Loucy (cell line): ENCODE measurements at regions not wholly inside any gene's neighbourhood (a gene's known extent, or its start where the extent isn't known, plus 50 kb on each side); places are given as distances from the start of the nearest gene placed in this dataset.

Experiments used
- H2AFZ ChIP-seq: fragments of 200-600 bp; sonication (generic); 2 replicates; pipeline ENCODE4 v1.6.0; 2016; ENCODE audit warnings: antibody characterized with exemption, mild to moderate bottlenecking, low read length, moderate library complexity
- H3F3A ChIP-seq: fragments of 200-600 bp; 2 replicates; pipeline ENCODE4 v1.6.0; 2016; ENCODE audit warnings: antibody characterized with exemption, low read depth, mild to moderate bottlenecking
- H3K27me3 ChIP-seq: fragments of 200-600 bp; sonication (generic); 2 replicates; pipeline ENCODE4 v1.6.1; 2014; ENCODE audit warnings: low read length, mild to moderate bottlenecking; ENCODE audit not compliant: insufficient read depth, poor library complexity, severe bottlenecking
- H3K36me3 ChIP-seq: fragments of 200-600 bp; sonication (generic); 2 replicates; pipeline ENCODE4 v1.6.1; 2016; ENCODE audit warnings: low read length; ENCODE audit not compliant: insufficient read depth
- H3K4me1 ChIP-seq: fragments of 200-600 bp; sonication (generic); 2 replicates; pipeline ENCODE4 v1.5.1; 2014; ENCODE audit warnings: low read length, mild to moderate bottlenecking; ENCODE audit not compliant: insufficient read depth, poor library complexity, severe bottlenecking
- H3K4me2 ChIP-seq: fragments of 200-600 bp; sonication (generic); 2 replicates; pipeline ENCODE4 v1.6.0; 2014; ENCODE audit warnings: antibody characterized with exemption, low read length, low read depth, mild to moderate bottlenecking; ENCODE audit not compliant: poor library complexity, severe bottlenecking
- H3K4me3 ChIP-seq: fragments of 200-600 bp; sonication (generic); 2 replicates; pipeline ENCODE4 v1.5.1; 2014; ENCODE audit warnings: low read length, mild to moderate bottlenecking, mixed read lengths; ENCODE audit not compliant: poor library complexity, severe bottlenecking
- H3K79me2 ChIP-seq: fragments of 200-600 bp; sonication (generic); 2 replicates; pipeline ENCODE4 v1.6.1; 2014; ENCODE audit warnings: low read length; ENCODE audit not compliant: insufficient read depth
- H3K9ac ChIP-seq: fragments of 200-600 bp; sonication (generic); 2 replicates; pipeline ENCODE4 v1.6.0; 2014; ENCODE audit warnings: mild to moderate bottlenecking, low read depth, low read length, moderate library complexity; ENCODE audit not compliant: poor library complexity, severe bottlenecking
- H3K9me2 ChIP-seq: fragments of 200-600 bp; sonication (generic); replicated peaks from 2 replicates; pipeline ENCODE4 v1.6.1; 2016; ENCODE audit warnings: low read depth, low read length, mixed read lengths
- H3K9me3 ChIP-seq: fragments of 200-600 bp; sonication (generic); 2 replicates; pipeline ENCODE4 v1.6.1; 2014; ENCODE audit warnings: mild to moderate bottlenecking, antibody characterized with exemption, low read length, low read depth; ENCODE audit not compliant: insufficient read depth
- H4K20me1 ChIP-seq: fragments of 200-600 bp; sonication (generic); 2 replicates; pipeline ENCODE4 v1.6.0; 2014; ENCODE audit warnings: antibody characterized with exemption, low read length, mild to moderate bottlenecking; ENCODE audit not compliant: insufficient read depth, poor library complexity, severe bottlenecking
- EZH2phosphoT487 ChIP-seq: fragments of 200-600 bp; IDR thresholded peaks from 2 replicates; pipeline ENCODE4 v1.6.1; 2018; ENCODE audit warnings: antibody characterized with exemption, mild to moderate bottlenecking, moderate library complexity, borderline replicate concordance
- TF ChIP-seq, protein P1 (sequence below): fragments of 200-600 bp; sonication (generic); conservative IDR thresholded peaks from 2 replicates; pipeline ENCODE4 v1.5.1; 2014; ENCODE audit warnings: mild to moderate bottlenecking, antibody characterized with exemption, low read length

DNA sequence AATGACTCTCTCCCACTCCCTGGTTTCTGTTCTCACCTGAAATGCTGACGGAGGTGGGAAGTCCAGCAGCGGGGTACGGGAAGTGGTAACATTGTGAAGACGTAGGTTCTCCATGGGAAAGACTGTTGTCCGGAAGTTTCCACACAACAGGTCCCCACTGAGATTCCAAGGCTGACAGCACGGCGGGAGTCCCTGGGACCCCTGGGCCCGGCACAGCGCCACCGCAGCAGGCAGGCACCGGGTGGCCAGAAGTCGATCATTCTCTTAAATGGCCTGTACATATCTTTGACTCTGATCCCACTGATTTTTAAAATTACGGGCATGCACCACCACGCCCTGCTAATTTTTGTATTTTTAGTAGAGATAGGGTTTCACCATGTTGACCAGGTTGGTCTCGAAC lies 201.0 kb upstream of the SALL3 start:
- H3K9ac ChIP-seq: no peak overlapping the region
- no peaks in the 10 kb centered on the region for H3F3A ChIP-seq
- H3K79me2 ChIP-seq: no peaks in the 10 kb centered on the region
- TF ChIP-seq, protein P1, sequence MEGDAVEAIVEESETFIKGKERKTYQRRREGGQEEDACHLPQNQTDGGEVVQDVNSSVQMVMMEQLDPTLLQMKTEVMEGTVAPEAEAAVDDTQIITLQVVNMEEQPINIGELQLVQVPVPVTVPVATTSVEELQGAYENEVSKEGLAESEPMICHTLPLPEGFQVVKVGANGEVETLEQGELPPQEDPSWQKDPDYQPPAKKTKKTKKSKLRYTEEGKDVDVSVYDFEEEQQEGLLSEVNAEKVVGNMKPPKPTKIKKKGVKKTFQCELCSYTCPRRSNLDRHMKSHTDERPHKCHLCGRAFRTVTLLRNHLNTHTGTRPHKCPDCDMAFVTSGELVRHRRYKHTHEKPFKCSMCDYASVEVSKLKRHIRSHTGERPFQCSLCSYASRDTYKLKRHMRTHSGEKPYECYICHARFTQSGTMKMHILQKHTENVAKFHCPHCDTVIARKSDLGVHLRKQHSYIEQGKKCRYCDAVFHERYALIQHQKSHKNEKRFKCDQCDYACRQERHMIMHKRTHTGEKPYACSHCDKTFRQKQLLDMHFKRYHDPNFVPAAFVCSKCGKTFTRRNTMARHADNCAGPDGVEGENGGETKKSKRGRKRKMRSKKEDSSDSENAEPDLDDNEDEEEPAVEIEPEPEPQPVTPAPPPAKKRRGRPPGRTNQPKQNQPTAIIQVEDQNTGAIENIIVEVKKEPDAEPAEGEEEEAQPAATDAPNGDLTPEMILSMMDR: no peak
- TF ChIP-seq EZH2phosphoT487: no peak
- no peaks in the 10 kb centered on the region for H4K20me1 ChIP-seq
- no peaks in the 10 kb centered on the region for H3K36me3 ChIP-seq
- no peak overlapping the region for H3K4me2 ChIP-seq
- H3K9me3 ChIP-seq: peaks cover 9% of the 10 kb centered on the region; the same call in 1 of the 2 replicates
- H3K9me2 ChIP-seq: no peaks in the 10 kb centered on the region
- H3K4me1 ChIP-seq: no peaks in the 10 kb centered on the region
- no peak overlapping the region for H3K4me3 ChIP-seq
- H2AFZ ChIP-seq: no peak overlapping the region
- H3K27me3 ChIP-seq: no peaks in the 10 kb centered on the region

GRCh38 chr18:78779996-78780718 lies 199.5 kb upstream of the SALL3 start:
- Histone ChIP-seq H3K9ac (no peak overlapping the region), H3K4me2 (no peak overlapping the region), H3K36me3 (no peaks in the 10 kb centered on the region), H3F3A (no peaks in the 10 kb centered on the region), H4K20me1 (no peaks in the 10 kb centered on the region), H3K4me1 (no peaks in the 10 kb centered on the region), H3K79me2 (no peaks in the 10 kb centered on the region), H3K9me2 (no peaks in the 10 kb centered on the region), H3K9me3 (peaks cover 8% of the 10 kb centered on the region; the same call in 1 of the 2 replicates), H2AFZ (no peak overlapping the region), H3K4me3 (no peak overlapping the region), H3K27me3 (no peaks in the 10 kb centered on the region)
- TF ChIP-seq, protein P1: no peak
- no peak for TF ChIP-seq EZH2phosphoT487

DNA sequence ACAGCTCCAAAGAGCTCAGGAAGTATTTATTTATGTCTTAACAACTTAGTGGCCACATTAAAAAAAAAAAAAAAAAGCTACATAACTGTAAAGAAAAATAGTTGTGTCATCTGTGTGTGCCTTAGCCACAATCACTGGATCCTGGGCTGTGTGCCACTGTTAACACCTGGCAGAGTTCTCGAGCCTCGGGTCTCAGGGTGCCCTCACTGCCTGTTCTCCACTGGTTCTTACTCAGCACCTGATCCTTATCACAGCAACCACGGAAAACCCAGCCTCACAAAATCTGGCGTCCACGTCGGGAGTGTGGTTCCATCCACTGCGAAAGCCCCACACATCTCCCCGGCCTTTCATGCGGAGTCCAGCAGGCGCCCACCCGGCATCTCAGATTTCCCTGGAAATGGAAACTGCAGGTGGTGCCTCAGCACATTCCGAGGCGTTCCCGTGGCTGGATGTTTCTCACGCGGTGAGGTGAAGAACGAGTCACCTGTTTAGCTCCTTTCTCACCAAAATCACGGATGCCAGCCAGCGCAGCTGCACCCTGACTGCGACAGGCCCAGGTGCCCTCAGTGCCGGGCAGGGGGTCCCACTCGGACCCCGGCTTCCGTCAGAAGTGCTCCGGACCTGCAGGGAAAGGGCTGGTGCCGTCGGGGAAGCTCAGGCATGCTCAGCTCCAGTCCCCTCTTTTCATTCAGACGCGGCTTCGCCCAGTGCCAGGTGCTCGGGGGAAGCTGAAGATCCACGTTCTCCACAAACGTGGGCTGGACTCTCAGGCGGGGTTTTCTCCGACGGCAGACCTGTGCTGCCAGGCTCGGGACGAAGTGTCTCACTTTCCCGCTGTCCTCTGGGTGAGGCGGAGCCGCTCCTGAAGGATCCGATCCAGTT lies 198.7 kb upstream of the SALL3 start:
- no peaks in the 10 kb centered on the region for H3K79me2 ChIP-seq
- H3K9ac ChIP-seq: no peak overlapping the region
- TF ChIP-seq EZH2phosphoT487: no peak
- TF ChIP-seq, protein P1: no peak
- no peaks in the 10 kb centered on the region for H3K9me2 ChIP-seq
- no peak overlapping the region for H3K4me3 ChIP-seq
- H3F3A ChIP-seq: no peaks in the 10 kb centered on the region
- no peaks in the 10 kb centered on the region for H3K4me1 ChIP-seq
- no peak overlapping the region for H2AFZ ChIP-seq
- H4K20me1 ChIP-seq: no peaks in the 10 kb centered on the region
- H3K36me3 ChIP-seq: no peaks in the 10 kb centered on the region
- H3K27me3 ChIP-seq: no peaks in the 10 kb centered on the region
- H3K4me2 ChIP-seq: no peak overlapping the region
- peaks cover 8% of the 10 kb centered on the region; the same call in 1 of the 2 replicates for H3K9me3 ChIP-seq
